ENCODE measurements at regions not wholly inside any gene's neighbourhood (a gene's known extent, or its start where the extent isn't known, plus 50 kb on each side); places are given as distances from the start of the nearest gene placed in this dataset.

GRCh38 chr16:77564791-77565390 is 130.1 kb upstream of the ADAMTS18 start:
- intact Hi-C loops (cut with micrococcal nuclease): no loop called here
- Histone ChIP-seq H3K27me3 (ENCODE audit: control insufficient read depth in 2 of 2, insufficient read depth in 2 of 2, low read length in 2 of 2) (no peaks in the 10 kb centered on the region), H3K9ac (replicated peaks; ENCODE audit: extremely low read depth, insufficient read depth, low read length) (no peak overlapping the region), H3K9me3 (replicated peaks; ENCODE audit: control insufficient read depth, insufficient read depth, low read length) (no peaks in the 10 kb centered on the region), H3K36me3 (ENCODE audit: control insufficient read depth in 2 of 2, extremely low read depth in 1 of 2, insufficient read depth in 2 of 2, low read length in 2 of 2) (no peaks in the 10 kb centered on the region), H3K4me3 (replicated peaks in 1 of 3; ENCODE audit: insufficient read depth in 1 of 3, low read depth in 1 of 3, low read length in 3 of 3) (no peak overlapping the region), H3K4me1 (ENCODE audit: control insufficient read depth, extremely low read depth, insufficient read depth, low read length) (peaks cover 29% of the 10 kb centered on the region), H3K4me2 (ENCODE audit: insufficient read depth, low read length) (peak overlapping the region; percentile 19), H4K20me1 (replicated peaks; ENCODE audit: control insufficient read depth, extremely low read depth, insufficient read depth, low read length) (no peaks in the 10 kb centered on the region), H3K27ac (ENCODE audit: insufficient read depth, low read depth, low read length) (peak overlapping the region; percentile 54), H3K79me2 (ENCODE audit: control insufficient read depth, insufficient read depth, low read length) (no peaks in the 10 kb centered on the region), H3K9me1 (replicated peaks; ENCODE audit: control insufficient read depth, extremely low read depth, insufficient read depth, low read length) (no peaks in the 10 kb centered on the region), H2AFZ (ENCODE audit: low read depth, low read length) (peak overlapping the region; percentile 20)
- DNase-seq (ENCODE audit: low read depth, low spot score) (peak; percentile 51), FAIRE-seq (peak; percentile 75)
- TF ChIP-seq GATA2 (IDR thresholded peaks at IDR 0.05; ENCODE audit: insufficient read depth, insufficient read length, low read depth, low read length): peak; percentile 80
- no peak for TF ChIP-seq CTCF (IDR thresholded peaks at IDR 0.05; ENCODE audit: extremely low read depth in 1 of 2, insufficient read depth in 1 of 2, low read depth in 1 of 2, low read length in 2 of 2)
- no peak for TF ChIP-seq MAX (IDR thresholded peaks at IDR 0.05; ENCODE audit: insufficient read depth, insufficient read length)
- TF ChIP-seq JUN (IDR thresholded peaks at IDR 0.05; ENCODE audit: borderline replicate concordance, insufficient read depth, insufficient read length, low read depth): peak; percentile 41
- no peak for TF ChIP-seq EZH2 (IDR thresholded peaks at IDR 0.05; ENCODE audit: borderline replicate concordance, low read depth, low read length, severe bottlenecking)
- TF ChIP-seq POLR2AphosphoS5 (IDR thresholded peaks at IDR 0.05; ENCODE audit: insufficient read depth, low read depth, low read length): no peak
- TF ChIP-seq POLR2A (IDR thresholded peaks at IDR 0.05; ENCODE audit: low read depth, low read length): no peak
- TF ChIP-seq FOS (IDR thresholded peaks at IDR 0.05; ENCODE audit: borderline replicate concordance, insufficient read depth, low read length): peak; percentile 42
- no peak for TF ChIP-seq MYC (IDR thresholded peaks at IDR 0.05; ENCODE audit: low read depth, low read length)
- CTCF ChIA-PET: interaction anchor here (0.6 to 1.1 kb wide), 6 partner anchors 15 to 805 kb away, joined by 3 to 4 read pairs (median 3); no protein-coding TSS in a partner anchor
- POLR2A ChIA-PET: interaction anchor here (1.3 kb wide), 1 partner anchor 10 kb away, joined by 5 read pairs; no protein-coding TSS in a partner anchor
- dilution Hi-C loops (cut with MboI; ENCODE audit: extremely low pct_ligation_motif_present, low sequenced_read_pairs): no loop called here
- BruUV-seq (replicated peaks): TSS peak; percentile 15

Measured in endothelial cell of umbilical vein (primary cell).